ENCODE measurements at regions not wholly inside any gene's neighbourhood (a gene's known extent, or its start where the extent isn't known, plus 50 kb on each side); places are given as distances from the start of the nearest gene placed in this dataset.
"Not testable (repeated sequence)": the region's sequence is repeated elsewhere in the genome, so short reads cannot be mapped to it uniquely, and the experiment has no call there.

GRCh38 chr5:1657161-1657741, 133.5 kb upstream of the LPCAT1 start:
- DNase-seq (ENCODE audit: extremely low spot score, insufficient read length, low read depth): no peak
- no peak for FAIRE-seq

- FAIRE-seq (no peak), DNase-seq (ENCODE audit: extremely low spot score, insufficient read length, low read depth) (no peak)
These were observed 132.7 kb upstream of the LPCAT1 start for GRCh38 chr5:1656271-1656975.

- DNase-seq (ENCODE audit: extremely low spot score, insufficient read length, low read depth) (no peak), FAIRE-seq (no peak)
These were observed 131.9 kb upstream of the LPCAT1 start for GRCh38 chr5:1655496-1656270.

- DNase-seq (ENCODE audit: extremely low spot score, insufficient read length, low read depth): no peak
- FAIRE-seq: no peak
These were observed 131.2 kb upstream of the LPCAT1 start for GRCh38 chr5:1654786-1655495.

- not testable (repeated sequence) for DNase-seq (ENCODE audit: extremely low spot score, insufficient read length, low read depth)
- peak; percentile 29 for FAIRE-seq
These were observed 130.2 kb upstream of the LPCAT1 start for GRCh38 chr5:1653698-1654651.

GRCh38 chr5:1652873-1653697, 129.3 kb upstream of the LPCAT1 start:
- FAIRE-seq: peak; percentile 12

GRCh38 chr5:1651971-1652872, 128.5 kb upstream of the LPCAT1 start:
- no peak for FAIRE-seq
- DNase-seq (ENCODE audit: extremely low spot score, insufficient read length, low read depth): no peak

More at GRCh38 chr5:1652873-1653697, 129.3 kb upstream of the LPCAT1 start:
- DNase-seq (ENCODE audit: extremely low spot score, insufficient read length, low read depth): no peak

- FAIRE-seq (no peak), DNase-seq (ENCODE audit: extremely low spot score, insufficient read length, low read depth) (no peak)
These were observed 127.5 kb upstream of the LPCAT1 start for GRCh38 chr5:1651250-1651649.

- FAIRE-seq: no peak
- no peak for DNase-seq (ENCODE audit: extremely low spot score, insufficient read length, low read depth)
These were observed 125.8 kb upstream of the LPCAT1 start for GRCh38 chr5:1649554-1649953.

- DNase-seq (ENCODE audit: extremely low spot score, insufficient read length, low read depth) (no peak), FAIRE-seq (no peak)
These were observed 125.0 kb upstream of the LPCAT1 start for GRCh38 chr5:1648806-1649205.

GRCh38 chr5:1647580-1647979, 123.8 kb upstream of the LPCAT1 start:
- DNase-seq (ENCODE audit: extremely low spot score, insufficient read length, low read depth): no peak
- no peak for FAIRE-seq

GRCh38 chr5:1644810-1645571, 121.2 kb upstream of the LPCAT1 start:
- DNase-seq (ENCODE audit: extremely low spot score, insufficient read length, low read depth): peak; percentile 81
- peak; percentile 42 for FAIRE-seq

GRCh38 chr5:1644393-1644809, 120.6 kb upstream of the LPCAT1 start:
- FAIRE-seq; DNase-seq (ENCODE audit: extremely low spot score, insufficient read length, low read depth): not testable (repeated sequence)

- no peak for DNase-seq (ENCODE audit: extremely low spot score, insufficient read length, low read depth)
- FAIRE-seq: no peak
These were observed 120.1 kb upstream of the LPCAT1 start for GRCh38 chr5:1643651-1644392.

GRCh38 chr5:1642621-1643061, 118.9 kb upstream of the LPCAT1 start:
- no peak for FAIRE-seq
- DNase-seq (ENCODE audit: extremely low spot score, insufficient read length, low read depth): no peak

GRCh38 chr5:1642221-1642620, 118.5 kb upstream of the LPCAT1 start:
- DNase-seq (ENCODE audit: extremely low spot score, insufficient read length, low read depth) (no peak), FAIRE-seq (no peak)
